Mucosa of rectum (tissue), 2 donors: ENCODE measurements at regions not wholly inside any gene's neighbourhood (a gene's known extent, or its start where the extent isn't known, plus 50 kb on each side); places are given as distances from the start of the nearest gene placed in this dataset.
"Not testable (repeated sequence)": the region's sequence is repeated elsewhere in the genome, so short reads cannot be mapped to it uniquely, and the experiment has no call there.

ENCODE experiments used
- H3K27ac ChIP-seq, 2 donors: one replicate each; pipeline ENCODE4 v1.7.0; 2013; ENCODE audit warnings: inconsistent platforms in 2 of 2, low read depth in 2 of 2, low read length in 2 of 2
- H3K27me3 ChIP-seq, 2 donors: one replicate each; pipeline ENCODE4 v1.7.0; 2013; ENCODE audit warnings: low read length in 2 of 2; ENCODE audit not compliant: control insufficient read depth in 2 of 2, insufficient read depth in 2 of 2
- H3K36me3 ChIP-seq, 2 donors: one replicate each; pipeline ENCODE4 v1.7.0; 2013; ENCODE audit warnings: low read length in 2 of 2; ENCODE audit not compliant: control insufficient read depth in 2 of 2, insufficient read depth in 2 of 2
- H3K4me1 ChIP-seq, 2 donors: one replicate each; pipeline ENCODE4 v1.7.0; 2013; ENCODE audit warnings: low read length in 2 of 2, mild to moderate bottlenecking in 1 of 2; ENCODE audit not compliant: control insufficient read depth in 2 of 2, insufficient read depth in 2 of 2
- H3K4me3 ChIP-seq, 2 donors: one replicate each; pipeline ENCODE4 v1.7.0; 2013; ENCODE audit warnings: low read length in 2 of 2
- H3K9ac ChIP-seq, 2 donors: one replicate each; pipeline ENCODE4 v1.7.0; 2013; ENCODE audit warnings: low read length in 2 of 2, low read depth in 1 of 2, mild to moderate bottlenecking in 1 of 2
- H3K9me3 ChIP-seq, 2 donors: one replicate each; pipeline ENCODE4 v1.7.0; 2013; ENCODE audit warnings: low read length in 2 of 2; ENCODE audit not compliant: control insufficient read depth in 2 of 2
- donor health status: healthy.
- donor health status: Normal muscosa, but diverticular disease.

GRCh38 chr5:36397901-36398536 is 96.3 kb upstream of the RANBP3L start:
- H3K9ac ChIP-seq: no peak overlapping the region
- H3K4me1 ChIP-seq: no peaks in the 10 kb centered on the region
- H3K27me3 ChIP-seq: no peaks in the 10 kb centered on the region
- H3K4me3 ChIP-seq: no peak overlapping the region
- H3K9me3 ChIP-seq: no peaks in the 10 kb centered on the region
- H3K27ac ChIP-seq: no peak overlapping the region
- no peaks in the 10 kb centered on the region for H3K36me3 ChIP-seq

DNA sequence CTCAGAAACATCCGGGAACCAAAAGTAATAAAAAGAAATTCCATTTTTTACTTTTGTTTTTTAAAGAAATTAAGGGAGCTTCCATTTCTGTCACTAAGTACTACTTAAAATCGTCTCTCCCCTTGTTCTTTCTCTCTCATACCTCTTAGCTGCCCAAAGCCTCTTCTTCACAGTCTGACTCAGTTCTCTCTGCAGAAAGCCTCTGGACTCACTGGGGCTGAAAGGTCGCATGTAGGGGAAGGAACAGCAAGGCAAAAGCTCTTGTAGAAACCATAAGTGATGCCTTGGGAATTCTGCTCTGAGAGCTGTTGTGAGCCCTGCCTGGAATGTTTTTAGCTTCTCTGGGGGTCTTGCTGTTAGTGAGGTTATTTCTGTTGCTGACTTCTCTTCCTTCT is 100.8 kb upstream of the RANBP3L start:
- Histone ChIP-seq H3K36me3 (no peaks in the 10 kb centered on the region), H3K9me3 (no peaks in the 10 kb centered on the region), H3K9ac (no peak overlapping the region), H3K27ac (no peak overlapping the region), H3K4me1 (no peaks in the 10 kb centered on the region), H3K4me3 (no peak overlapping the region), H3K27me3 (no peaks in the 10 kb centered on the region)

GRCh38 chr5:36403632-36404311 is 102.1 kb upstream of the RANBP3L start:
- peak overlapping the region in 1 of 2 donors; percentile 34 for H3K27ac ChIP-seq

GRCh38 chr5:36406023-36406422 is 104.3 kb upstream of the RANBP3L start:
- Histone ChIP-seq H3K4me1 (no peaks in the 10 kb centered on the region), H3K27ac (no peak overlapping the region), H3K4me3 (no peak overlapping the region), H3K36me3 (no peaks in the 10 kb centered on the region), H3K27me3 (no peaks in the 10 kb centered on the region), H3K9ac (no peak overlapping the region), H3K9me3 (no peaks in the 10 kb centered on the region)

More at GRCh38 chr5:36403632-36404311, 102.1 kb upstream of the RANBP3L start:
- Histone ChIP-seq H3K9me3 (no peaks in the 10 kb centered on the region), H3K4me1 (no peaks in the 10 kb centered on the region), H3K27me3 (no peaks in the 10 kb centered on the region), H3K4me3 (no peak overlapping the region), H3K9ac (no peak overlapping the region), H3K36me3 (no peaks in the 10 kb centered on the region)

- Histone ChIP-seq H3K4me3 (no peak overlapping the region), H3K9me3 (no peaks in the 10 kb centered on the region), H3K4me1 (no peaks in the 10 kb centered on the region), H3K27me3 (no peaks in the 10 kb centered on the region), H3K9ac (no peak overlapping the region), H3K36me3 (no peaks in the 10 kb centered on the region), H3K27ac (no peak overlapping the region)
Measured at GRCh38 chr5:36407396-36407795, 105.7 kb upstream of the RANBP3L start.

- not testable (repeated sequence) for H3K9me3 ChIP-seq, H3K36me3 ChIP-seq, H3K4me1 ChIP-seq, H3K27ac ChIP-seq, H3K4me3 ChIP-seq, H3K9ac ChIP-seq, H3K27me3 ChIP-seq
Measured at GRCh38 chr5:36409711-36410110, 108.0 kb upstream of the RANBP3L start.

GRCh38 chr5:36410672-36411071 is 109.0 kb upstream of the RANBP3L start:
- H3K36me3 ChIP-seq, H3K4me1 ChIP-seq, H3K9me3 ChIP-seq, H3K27me3 ChIP-seq, H3K27ac ChIP-seq, H3K4me3 ChIP-seq, H3K9ac ChIP-seq: not testable (repeated sequence)

- no peaks in the 10 kb centered on the region for H3K4me1 ChIP-seq
- H3K9me3 ChIP-seq: no peaks in the 10 kb centered on the region
- no peak overlapping the region for H3K4me3 ChIP-seq
- no peaks in the 10 kb centered on the region for H3K36me3 ChIP-seq
- no peaks in the 10 kb centered on the region for H3K27me3 ChIP-seq
- H3K27ac ChIP-seq: no peak overlapping the region
- no peak overlapping the region for H3K9ac ChIP-seq
Measured at GRCh38 chr5:36414869-36415282, 113.2 kb upstream of the RANBP3L start.

DNA sequence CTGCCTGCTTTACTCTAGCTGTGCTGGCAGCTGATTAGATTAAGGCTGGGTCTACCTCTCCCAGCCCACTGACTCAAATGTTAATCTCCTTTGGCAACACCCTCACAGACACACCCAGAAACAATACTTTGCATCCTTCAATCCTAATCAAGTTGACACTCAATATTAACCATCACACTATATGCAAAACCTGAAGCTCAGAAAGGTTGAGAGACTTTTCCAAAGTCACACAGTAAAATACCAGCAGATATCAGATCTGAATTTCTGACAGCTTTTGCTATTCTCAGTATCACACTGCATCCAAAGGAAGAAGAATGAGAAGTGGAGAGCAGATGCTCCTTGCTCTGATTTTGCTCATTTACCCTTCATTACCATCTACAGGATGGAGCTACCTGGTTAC is 114.9 kb upstream of the RANBP3L start:
- no peak overlapping the region for H3K27ac ChIP-seq
- H3K27me3 ChIP-seq: no peaks in the 10 kb centered on the region
- H3K4me3 ChIP-seq: no peak overlapping the region
- no peaks in the 10 kb centered on the region for H3K4me1 ChIP-seq
- no peaks in the 10 kb centered on the region for H3K36me3 ChIP-seq
- no peaks in the 10 kb centered on the region for H3K9me3 ChIP-seq
- H3K9ac ChIP-seq: no peak overlapping the region

- Histone ChIP-seq H3K36me3 (no peaks in the 10 kb centered on the region), H3K9me3 (no peaks in the 10 kb centered on the region), H3K4me3 (no peak overlapping the region), H3K27ac (no peak overlapping the region), H3K4me1 (no peaks in the 10 kb centered on the region), H3K9ac (no peak overlapping the region), H3K27me3 (no peaks in the 10 kb centered on the region)
Measured at GRCh38 chr5:36417221-36417620, 115.5 kb upstream of the RANBP3L start.
